Activated CD4-positive, alpha-beta T cell treated with anti-CD3 and anti-CD28 coated beads for 36 hours (primary cell): ENCODE measurements at regions not wholly inside any gene's neighbourhood (a gene's known extent, or its start where the extent isn't known, plus 50 kb on each side); places are given as distances from the start of the nearest gene placed in this dataset.

Experiments used
- ATAC-seq: fragments of 200-7000 bp; cut with Tn5 transposase; one replicate; pipeline ENCODE4 v1.10.0; 2021; ENCODE audit warnings: mild to moderate bottlenecking, moderate library complexity
- CTCF ChIA-PET: fragments of 350-600 bp; sonication (Branson Sonifier 250); formaldehyde crosslinking; loops from one replicate; lab custom pipeline; 2021; ENCODE audit warnings: antibody characterized with exemption; lab: Charles Lee
- POLR2A ChIA-PET: fragments of 350-600 bp; sonication (Branson Sonifier 250); formaldehyde crosslinking; loops from one replicate; lab custom pipeline; 2021; ENCODE audit warnings: antibody characterized with exemption, inconsistent platforms; lab: Charles Lee
- DNase-seq: peaks from one replicate; pipeline ENCODE4 v3.0.0-alpha.2; 2020
- H3K27ac Mint-ChIP-seq: one replicate; pipeline ENCODE4 v1.8.0; 2021; ENCODE audit warnings: mixed read lengths
- H3K27me3 Mint-ChIP-seq: one replicate; pipeline ENCODE4 v1.8.0; 2021; ENCODE audit warnings: mixed read lengths
- H3K36me3 Mint-ChIP-seq: one replicate; pipeline ENCODE4 v1.8.0; 2021; ENCODE audit warnings: low read depth, mixed read lengths
- H3K4me1 Mint-ChIP-seq: one replicate; pipeline ENCODE4 v1.8.0; 2021; ENCODE audit warnings: mixed read lengths
- H3K4me3 Mint-ChIP-seq: one replicate; pipeline ENCODE4 v1.8.0; 2021; ENCODE audit warnings: mild to moderate bottlenecking, moderate library complexity, mixed read lengths
- H3K9me3 Mint-ChIP-seq: one replicate; pipeline ENCODE4 v1.8.0; 2021; ENCODE audit warnings: low read depth, mixed read lengths
- intact Hi-C, 2 experiments: fragments of 100-400 bp; cut with DNase I in 1 of 2; cut with micrococcal nuclease in 1 of 2; formaldehyde crosslinking; loops; one replicate each; pipeline versions ENCODE4 v1.14.2 to v1.15.1; 2022 to 2024; cut with DNase I, micrococcal nuclease

DNA sequence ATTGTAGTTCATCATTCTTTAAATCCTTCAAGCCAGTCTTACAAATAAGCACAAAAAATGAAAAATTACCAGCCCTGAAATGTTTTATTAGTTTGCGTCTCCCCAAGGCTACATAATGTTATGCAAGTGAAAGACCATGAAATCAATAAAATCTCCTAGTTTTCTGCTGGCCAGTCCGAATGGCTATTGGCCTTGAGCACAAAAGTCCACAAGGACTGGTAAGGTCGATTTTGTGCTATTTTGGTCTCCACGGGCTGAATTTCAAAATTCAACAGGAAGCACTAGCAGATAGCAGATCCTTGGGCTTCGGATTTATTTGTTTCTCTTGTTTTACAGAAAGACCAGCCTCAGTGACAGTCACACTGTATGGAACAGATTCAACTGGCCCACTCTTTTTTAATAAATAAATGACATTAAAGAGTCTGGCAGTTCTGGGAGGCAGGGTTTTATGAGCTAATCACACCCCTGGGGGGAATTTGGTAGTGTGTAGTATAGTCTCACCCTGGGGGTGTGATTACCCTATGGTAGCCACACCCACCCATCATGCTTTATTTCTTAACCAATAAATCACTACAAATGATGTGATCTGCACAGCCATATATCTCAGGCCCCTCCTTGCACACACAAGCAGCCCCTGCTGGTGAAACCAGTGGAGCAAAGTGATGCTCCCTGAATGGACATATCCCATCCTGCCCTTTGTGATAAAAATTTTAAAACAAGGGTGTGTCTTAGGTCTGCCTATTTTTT lies 51.1 kb upstream of the TMEM33 start:
- POLR2A ChIA-PET, result no interaction called here
- Mint-ChIP-seq H3K27me3 (peaks cover 38% of the 10 kb centered on the region), H3K36me3 (no peaks in the 10 kb centered on the region), H3K4me3 (no peak overlapping the region), H3K9me3 (no peaks in the 10 kb centered on the region), H3K27ac (no peak overlapping the region), H3K4me1 (peaks cover 17% of the 10 kb centered on the region)
- no peak for DNase-seq
- intact Hi-C loops, result loop anchor here (2.0 to 10.0 kb wide), 5 partner anchors 19 to 603 kb away; partner anchors contain the start of genes BEND4 (in 1 of the 2) and SHISA3 (in 1 of the 2)
- CTCF ChIA-PET, result interaction anchor here (0.7 to 2.3 kb wide), 5 partner anchors 9 to 603 kb away, joined by 3 to 12 read pairs (median 4); no protein-coding TSS in a partner anchor
- no peak for ATAC-seq

DNA sequence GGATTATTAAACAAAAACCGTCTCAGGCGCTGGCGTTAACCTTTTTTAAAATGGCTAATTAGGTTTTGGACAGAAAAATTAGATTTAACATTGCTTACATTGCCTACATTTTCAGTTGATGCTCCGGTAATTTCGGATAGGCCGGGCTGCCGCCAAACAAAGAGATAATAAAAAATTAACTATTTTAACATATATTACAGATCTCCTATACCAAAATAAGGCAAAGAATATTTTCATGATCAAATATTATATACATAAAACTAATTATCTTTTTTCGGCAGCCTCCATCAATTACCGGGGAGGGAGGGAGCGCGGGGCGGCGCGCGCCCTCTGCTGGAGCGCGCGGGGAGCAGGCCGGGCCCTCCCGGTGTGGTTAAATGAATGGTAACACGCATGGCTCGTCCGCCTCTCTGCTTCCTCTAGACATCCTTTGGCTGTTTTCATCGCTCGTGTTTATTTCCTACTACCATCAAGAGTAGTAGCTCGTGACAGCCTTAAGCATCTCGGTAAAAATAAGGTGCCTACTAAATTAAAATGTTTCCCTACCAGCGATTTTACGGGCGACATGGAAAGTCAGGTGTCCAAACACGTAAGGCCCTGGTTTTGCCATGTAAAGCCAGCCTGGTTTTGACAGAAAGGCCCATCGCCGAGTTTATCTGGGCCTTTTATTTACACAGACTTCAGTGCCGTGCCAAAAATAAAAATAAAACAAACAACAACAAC lies 52.4 kb upstream of the TMEM33 start:
- ChIA-PET CTCF (interaction anchor here (0.6 to 2.3 kb wide), 3 partner anchors 11 to 602 kb away, joined by 3 to 12 read pairs (median 3); no protein-coding TSS in a partner anchor), POLR2A (no interaction called here)
- intact Hi-C loops, result loop anchor here (1.0 to 10.0 kb wide), 7 partner anchors 18 to 602 kb away; partner anchors contain the start of genes BEND4 (in 1 of the 2) and SHISA3 (in 1 of the 2)
- H3K9me3 Mint-ChIP-seq, result no peaks in the 10 kb centered on the region
- no peaks in the 10 kb centered on the region for H3K36me3 Mint-ChIP-seq
- H3K27ac Mint-ChIP-seq, result no peak overlapping the region
- H3K4me3 Mint-ChIP-seq, result peak overlapping the region; percentile 43
- peaks cover 47% of the 10 kb centered on the region for H3K27me3 Mint-ChIP-seq
- peaks cover 19% of the 10 kb centered on the region for H3K4me1 Mint-ChIP-seq
- ATAC-seq (peak; percentile 95), DNase-seq (peak; percentile 75)

DNA sequence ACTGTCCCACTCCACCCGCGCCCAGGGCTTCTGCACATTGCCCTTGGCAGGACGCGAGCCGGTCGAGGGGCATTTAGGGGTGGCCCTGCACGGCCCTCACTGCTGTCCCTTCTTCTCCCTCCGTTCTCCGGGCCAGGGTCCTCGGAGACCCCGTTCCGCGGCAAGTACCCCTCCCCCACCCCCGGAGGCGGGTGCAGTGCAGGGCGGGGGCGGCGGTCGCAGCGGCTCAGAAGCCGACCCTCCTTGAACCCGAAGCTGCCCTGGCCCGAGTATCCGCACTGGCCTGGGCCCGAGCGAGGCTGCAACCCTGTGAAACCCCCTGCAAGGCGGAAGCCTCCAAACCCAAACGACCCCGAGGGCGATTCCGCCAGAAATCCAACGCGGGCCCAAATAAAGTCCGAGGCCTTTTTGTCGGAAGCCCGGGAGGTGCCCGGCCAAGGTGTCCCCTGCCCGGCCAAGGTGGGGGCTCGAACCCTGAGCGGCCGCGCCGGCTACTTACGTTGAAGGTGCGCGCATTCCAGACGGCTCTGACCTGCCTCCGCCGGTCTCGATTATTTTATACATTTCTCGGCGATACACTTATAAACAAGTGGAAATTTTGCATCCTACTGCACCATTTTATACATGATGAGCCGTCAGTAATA lies 53.1 kb upstream of the TMEM33 start:
- H3K36me3 Mint-ChIP-seq, result no peaks in the 10 kb centered on the region
- peak overlapping the region; percentile 43 for H3K4me3 Mint-ChIP-seq
- ChIA-PET POLR2A (no interaction called here), CTCF (interaction anchor here (0.6 to 2.3 kb wide), 3 partner anchors 149 to 601 kb away, joined by 3 to 12 read pairs (median 3); no protein-coding TSS in a partner anchor)
- intact Hi-C loops, result loop anchor here (1.0 to 10.0 kb wide), 7 partner anchors 17 to 601 kb away; partner anchors contain the start of genes BEND4 (in 1 of the 2) and SHISA3 (in 1 of the 2)
- ATAC-seq (no peak), DNase-seq (no peak)
- no peak overlapping the region for H3K27ac Mint-ChIP-seq
- H3K27me3 Mint-ChIP-seq, result peaks cover 52% of the 10 kb centered on the region
- no peaks in the 10 kb centered on the region for H3K9me3 Mint-ChIP-seq
- H3K4me1 Mint-ChIP-seq, result peaks cover 19% of the 10 kb centered on the region

DNA sequence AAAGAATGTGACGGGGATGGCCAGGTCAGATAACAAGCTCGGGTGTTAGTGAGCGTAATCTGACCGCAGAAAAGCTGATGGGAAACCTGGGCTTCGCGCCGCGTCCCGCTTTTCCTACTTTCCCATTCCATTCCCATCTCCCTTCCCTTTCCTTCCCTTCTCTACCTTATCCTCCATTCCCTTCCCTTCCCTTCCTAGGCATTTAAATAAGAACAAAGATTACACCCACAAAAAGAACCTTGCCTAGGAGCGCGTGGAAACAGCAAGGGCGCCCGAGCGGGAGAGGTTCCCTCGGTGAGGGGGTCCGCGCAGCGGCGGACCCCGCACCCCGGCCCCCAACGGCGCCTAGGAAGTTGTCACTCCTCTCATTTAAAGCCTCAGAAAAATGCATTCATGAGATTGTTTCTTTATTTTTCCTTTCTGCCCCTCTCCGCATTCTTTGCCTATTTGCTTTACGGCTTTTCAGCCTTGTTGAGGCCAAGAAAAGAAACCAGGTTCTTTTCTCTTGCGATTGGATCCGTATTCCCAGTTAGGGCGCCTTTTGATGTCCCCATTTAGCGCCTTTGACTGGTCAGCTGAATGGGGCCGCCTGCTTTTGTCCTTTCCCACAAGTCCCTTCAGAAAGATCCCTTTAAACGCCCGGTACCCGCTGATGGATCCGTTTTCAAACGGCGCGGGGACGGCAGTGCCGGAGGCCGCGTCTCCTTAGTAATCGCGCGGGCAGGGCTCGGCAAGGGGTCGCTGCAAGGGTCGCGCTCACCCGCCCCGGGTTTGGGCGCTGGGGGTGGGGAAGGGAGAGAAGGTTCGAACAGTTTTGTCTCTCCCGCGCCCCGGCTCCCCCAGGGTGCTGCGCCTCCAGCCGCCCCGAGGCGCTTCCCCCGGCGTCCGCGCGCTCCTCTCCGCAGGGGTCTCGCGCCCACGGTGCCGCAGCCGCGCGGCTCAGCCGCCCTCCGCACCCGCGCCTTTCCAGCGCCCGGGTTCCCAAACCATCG lies 54.1 kb upstream of the TMEM33 start:
- CTCF ChIA-PET, result interaction anchor here (0.7 to 0.8 kb wide), 2 partner anchors 148 to 188 kb away, joined by 3 read pairs; no protein-coding TSS in a partner anchor
- Mint-ChIP-seq H3K4me1 (peaks cover 19% of the 10 kb centered on the region), H3K4me3 (peak overlapping the region; percentile 49)

DNA sequence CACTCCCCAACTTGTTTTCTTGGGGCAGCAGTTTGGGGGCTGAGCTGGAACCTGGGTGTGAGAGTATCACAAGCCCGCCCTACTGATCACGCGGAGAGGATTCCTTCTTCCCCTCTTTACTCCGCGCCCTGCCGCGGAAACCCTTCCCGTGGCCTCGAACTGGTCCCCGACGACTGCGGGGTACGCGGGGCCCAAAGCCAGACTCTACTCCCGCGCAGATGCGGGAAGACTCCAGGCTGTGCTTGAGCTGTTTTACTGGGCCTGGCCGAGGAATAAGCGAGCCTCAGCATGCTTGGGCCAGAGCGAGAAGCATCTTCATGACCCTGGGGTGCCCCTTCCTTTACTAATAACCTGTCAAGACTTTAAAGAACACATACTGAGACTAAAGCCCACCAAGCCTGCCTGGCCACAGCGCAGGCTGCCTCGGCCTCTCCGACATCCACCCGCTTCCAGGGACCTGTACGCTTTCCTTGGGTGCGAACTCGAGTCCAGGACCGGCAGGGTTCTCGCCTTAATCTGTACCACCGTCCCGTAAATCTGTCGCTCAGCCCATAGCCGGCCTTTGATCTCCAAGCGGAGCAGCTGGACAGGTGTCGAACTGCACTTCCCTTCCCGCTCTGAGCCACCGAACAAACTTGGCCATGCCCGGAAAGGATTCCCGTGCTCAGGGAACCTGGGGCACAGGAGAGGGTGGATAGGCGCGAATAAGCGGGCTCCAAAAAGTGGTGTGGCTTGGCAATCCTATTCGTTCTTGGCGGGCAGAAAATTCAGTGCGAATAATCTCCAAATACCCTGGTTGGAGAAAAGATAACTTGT lies 55.0 kb upstream of the TMEM33 start:
- ATAC-seq (no peak), DNase-seq (no peak)
- peak overlapping the region; percentile 9 for H3K4me3 Mint-ChIP-seq
- CTCF ChIA-PET, result interaction anchor here (0.6 to 1.4 kb wide), 4 partner anchors 77 to 187 kb away, joined by 3 to 4 read pairs (median 3); no protein-coding TSS in a partner anchor
- H3K27ac Mint-ChIP-seq, result no peak overlapping the region
- intact Hi-C loops, result loop anchor here in 1 of 2 experiments (1.0 to 10.0 kb wide), 3 partner anchors 15 to 515 kb away; partner anchors contain the start of genes BEND4 and SHISA3
- peaks cover 60% of the 10 kb centered on the region for H3K27me3 Mint-ChIP-seq
- H3K9me3 Mint-ChIP-seq, result no peaks in the 10 kb centered on the region
- H3K36me3 Mint-ChIP-seq, result no peaks in the 10 kb centered on the region
- POLR2A ChIA-PET, result no interaction called here
- peaks cover 19% of the 10 kb centered on the region for H3K4me1 Mint-ChIP-seq

More for the DNA sequence above, 54.1 kb upstream of the TMEM33 start:
- Mint-ChIP-seq H3K36me3 (no peaks in the 10 kb centered on the region), H3K27ac (no peak overlapping the region), H3K27me3 (peaks cover 55% of the 10 kb centered on the region), H3K9me3 (no peaks in the 10 kb centered on the region)
- DNase-seq (no peak), ATAC-seq (no peak)
- POLR2A ChIA-PET, result no interaction called here
- intact Hi-C loops, result loop anchor here in 1 of 2 experiments (1.0 to 10.0 kb wide), 3 partner anchors 16 to 514 kb away; partner anchors contain the start of genes BEND4 and SHISA3

DNA sequence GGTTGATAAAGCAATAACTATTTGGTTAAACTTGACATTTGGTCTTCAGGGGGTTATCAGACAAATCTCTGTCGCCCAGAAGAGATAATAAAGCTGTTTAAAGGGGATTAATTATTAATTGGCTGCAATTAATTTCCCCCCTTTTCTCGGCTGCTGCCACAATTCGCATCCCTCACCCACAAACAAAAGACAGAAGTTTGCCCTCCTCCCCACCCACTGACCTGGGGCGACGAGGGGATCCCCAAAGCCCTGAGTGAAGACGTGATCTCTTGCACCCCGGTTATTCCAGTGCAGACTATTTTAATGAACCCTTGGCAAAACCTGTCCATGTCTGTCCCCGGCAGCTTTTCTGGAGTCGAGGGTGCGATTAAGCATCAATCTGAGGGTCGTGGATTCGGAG lies 55.7 kb upstream of the TMEM33 start:
- Mint-ChIP-seq H3K36me3 (no peaks in the 10 kb centered on the region), H3K27ac (no peak overlapping the region), H3K27me3 (peaks cover 60% of the 10 kb centered on the region), H3K4me1 (peaks cover 19% of the 10 kb centered on the region), H3K4me3 (no peak overlapping the region), H3K9me3 (no peaks in the 10 kb centered on the region)
- intact Hi-C loops, result no loop called here
- DNase-seq (no peak), ATAC-seq (no peak)
- CTCF ChIA-PET, result interaction anchor here (0.6 to 1.4 kb wide), 3 partner anchors 78 to 186 kb away, joined by 3 to 4 read pairs (median 3); no protein-coding TSS in a partner anchor
- POLR2A ChIA-PET, result no interaction called here

DNA sequence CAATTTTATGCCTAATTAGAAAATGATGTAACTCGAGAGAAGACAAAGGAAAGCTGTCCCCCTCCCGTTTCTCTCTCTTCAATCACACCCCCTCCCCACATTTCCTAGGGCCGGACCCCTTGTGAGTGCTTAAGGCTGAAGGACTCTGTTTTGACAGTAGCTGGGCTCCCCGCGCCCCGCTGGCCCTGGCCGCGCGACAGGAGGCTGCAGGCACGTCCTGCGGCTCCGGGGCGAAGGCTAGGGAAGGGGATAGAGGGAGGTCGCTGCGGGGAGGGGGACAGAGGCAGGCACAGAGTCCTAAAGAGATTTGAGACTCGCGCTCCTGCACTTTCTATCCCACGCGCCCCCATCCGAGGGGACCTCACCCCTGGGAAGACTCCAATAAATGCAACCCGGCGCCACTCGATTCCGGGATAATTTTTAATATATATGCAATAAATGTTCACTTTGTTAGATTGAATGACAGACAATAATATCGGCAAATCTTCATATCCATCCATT lies 56.2 kb upstream of the TMEM33 start:
- DNase-seq (no peak), ATAC-seq (no peak)
- Mint-ChIP-seq H3K36me3 (no peaks in the 10 kb centered on the region), H3K4me3 (no peak overlapping the region), H3K27ac (no peak overlapping the region), H3K27me3 (peaks cover 65% of the 10 kb centered on the region), H3K4me1 (peaks cover 19% of the 10 kb centered on the region), H3K9me3 (no peaks in the 10 kb centered on the region)
- ChIA-PET POLR2A (no interaction called here), CTCF (interaction anchor here (1.1 to 1.7 kb wide), 3 partner anchors 9 to 184 kb away, joined by 3 to 11 read pairs (median 4); no protein-coding TSS in a partner anchor)
- intact Hi-C loops, result no loop called here

DNA sequence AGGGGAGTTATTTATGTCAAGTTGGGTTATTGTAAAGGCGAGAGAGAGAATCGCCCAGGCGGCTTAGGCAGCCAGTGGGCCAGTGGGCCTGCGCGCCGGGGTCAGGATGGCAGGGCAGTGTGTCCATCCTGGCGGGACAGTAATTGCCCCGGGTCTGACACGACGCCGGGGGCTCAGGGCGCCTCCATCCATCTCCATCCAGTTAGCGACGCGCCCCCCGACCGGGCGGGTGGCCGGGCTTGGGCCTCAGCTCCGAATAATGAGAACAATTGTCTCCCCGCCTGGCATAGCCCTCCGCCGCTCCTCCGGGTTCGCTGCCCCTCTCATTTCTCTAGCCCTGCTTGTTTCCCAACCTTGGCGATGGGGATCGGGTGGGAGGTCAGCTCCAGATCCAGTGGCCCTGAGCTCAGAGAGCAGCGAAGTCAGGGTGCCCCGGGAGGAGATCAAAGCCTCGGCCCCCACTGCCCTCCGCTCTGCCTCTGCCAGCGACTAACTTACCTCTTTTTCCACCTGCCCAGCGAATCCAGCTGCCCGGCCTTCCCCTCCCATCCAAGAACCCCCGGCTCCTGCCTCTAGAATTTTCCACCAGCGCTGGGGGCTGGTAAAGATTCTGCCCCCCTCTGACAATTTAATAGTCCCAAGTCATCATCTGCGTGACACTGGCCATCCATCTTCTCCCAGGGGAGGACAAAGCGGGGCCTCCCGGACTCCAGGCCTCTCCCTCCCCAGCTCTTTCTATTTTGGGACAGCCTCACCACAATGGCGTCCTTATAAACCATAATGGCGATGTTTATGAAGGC lies 56.9 kb upstream of the TMEM33 start:
- H3K27ac Mint-ChIP-seq, result no peak overlapping the region
- POLR2A ChIA-PET, result no interaction called here
- intact Hi-C loops, result no loop called here
- H3K27me3 Mint-ChIP-seq, result peaks cover 70% of the 10 kb centered on the region
- no peak for DNase-seq
- H3K9me3 Mint-ChIP-seq, result no peaks in the 10 kb centered on the region
- H3K4me3 Mint-ChIP-seq, result no peak overlapping the region
- peaks cover 23% of the 10 kb centered on the region for H3K4me1 Mint-ChIP-seq
- no peak for ATAC-seq
- no peaks in the 10 kb centered on the region for H3K36me3 Mint-ChIP-seq
- CTCF ChIA-PET, result interaction anchor here (0.7 to 1.7 kb wide), 3 partner anchors 10 to 40 kb away, joined by 4 to 11 read pairs (median 4); no protein-coding TSS in a partner anchor
